H1 (cell line): ENCODE measurements at regions not wholly inside any gene's neighbourhood (a gene's known extent, or its start where the extent isn't known, plus 50 kb on each side); places are given as distances from the start of the nearest gene placed in this dataset.
A peak's percentile ranks its signal among the peaks of the same experiment; 100 is the strongest.

ENCODE experiments used
- CTCF ChIA-PET: fragments of 300-600 bp; sonication (Branson Sonifier 250); formaldehyde crosslinking; loops from one replicate; lab custom pipeline; 2021; ENCODE audit not compliant: partially characterized antibody; lab: Charles Lee
- POLR2A ChIA-PET: fragments of 300-600 bp; sonication (Branson Sonifier 250); formaldehyde crosslinking; loops from one replicate; lab custom pipeline; 2021; ENCODE audit warnings: inconsistent platforms; ENCODE audit not compliant: partially characterized antibody; lab: Charles Lee
- DNase-seq, 2 experiments: peaks; one replicate each; pipeline versions ENCODE4 v3.0.0 to v3.0.0-alpha.2; 2010 to 2022; ENCODE audit warnings: low spot score in 2 of 2, low read depth in 1 of 2, mixed read lengths in 1 of 2
- FAIRE-seq: peaks from 2 replicates; lab custom pipeline; 2011; peaks lifted over from hg19 to GRCh38; lab: Jason Lieb, UNC
- H2AFZ ChIP-seq: 2 replicates; pipeline ENCODE4 v1.8.1; 2012; ENCODE audit warnings: low read length, inconsistent platforms
- H2AK5ac ChIP-seq: 2 replicates; pipeline ENCODE4 v1.6.1; 2013; ENCODE audit warnings: low read depth, low read length
- H2BK120ac ChIP-seq: replicated peaks from 2 replicates; pipeline ENCODE3; 2013; ENCODE audit warnings: low read depth, low read length, inconsistent platforms
- H2BK12ac ChIP-seq: 2 replicates; pipeline ENCODE4 v1.6.1; 2013; ENCODE audit warnings: low read depth, low read length
- H2BK15ac ChIP-seq: 2 replicates; pipeline ENCODE4 v1.6.1; 2013; ENCODE audit warnings: low read length
- H2BK20ac ChIP-seq: 2 replicates; pipeline ENCODE4 v1.6.1; 2013; ENCODE audit warnings: low read length
- H2BK5ac ChIP-seq: 2 replicates; pipeline ENCODE4 v1.6.1; 2013; ENCODE audit warnings: low read depth, low read length
- H3K14ac ChIP-seq: 2 replicates; pipeline ENCODE4 v1.6.1; 2013; ENCODE audit warnings: inconsistent platforms; ENCODE audit not compliant: insufficient read length
- H3K18ac ChIP-seq: 2 replicates; pipeline ENCODE4 v1.6.1; 2013; ENCODE audit warnings: low read length; ENCODE audit errors: extremely low read depth
- H3K23ac ChIP-seq: 2 replicates; pipeline ENCODE4 v1.6.1; 2013; ENCODE audit warnings: inconsistent platforms; ENCODE audit not compliant: insufficient read length
- H3K23me2 ChIP-seq: 2 replicates; pipeline ENCODE4 v1.6.1; 2013; ENCODE audit warnings: low read depth, low read length
- H3K27ac ChIP-seq: 2 replicates; pipeline ENCODE4 v1.6.1; 2011; ENCODE audit warnings: low read depth, low read length, inconsistent platforms
- H3K27me3 ChIP-seq, 4 experiments: replicated peaks in 1 of 4; 1 replicate in 1 of 4; 2 replicates in 3 of 4; pipeline versions ENCODE4 v1.6.1 to v1.8.1; 2011 to 2013; ENCODE audit warnings: low read length in 3 of 4, mild to moderate bottlenecking in 3 of 4, inconsistent platforms in 2 of 4, mixed read lengths in 2 of 4, moderate library complexity in 1 of 4; ENCODE audit not compliant: control insufficient read depth in 3 of 4, insufficient read depth in 3 of 4; ENCODE audit errors: extremely low read depth in 1 of 4
- H3K36me3 ChIP-seq, 4 experiments: 2 replicates each; pipeline versions ENCODE4 v1.6.1 to v1.8.1; 2011 to 2013; ENCODE audit warnings: mild to moderate bottlenecking in 4 of 4, low read length in 3 of 4, moderate library complexity in 2 of 4, control low read depth in 1 of 4, inconsistent platforms in 1 of 4; ENCODE audit not compliant: insufficient read depth in 4 of 4, control insufficient read depth in 2 of 4
- H3K4ac ChIP-seq: replicated peaks from 2 replicates; pipeline ENCODE3; 2013; ENCODE audit warnings: low read length, low read depth, mixed read lengths, inconsistent platforms; ENCODE audit not compliant: insufficient read length
- H3K4me1 ChIP-seq, 4 experiments: replicated peaks in 1 of 4; 1 replicate in 1 of 4; 2 replicates in 3 of 4; pipeline versions ENCODE4 v1.6.1 to v1.8.1; 2011 to 2013; ENCODE audit warnings: low read length in 3 of 4, inconsistent platforms in 2 of 4, mixed read lengths in 1 of 4; ENCODE audit not compliant: insufficient read depth in 4 of 4, control insufficient read depth in 3 of 4
- H3K4me2 ChIP-seq, 2 experiments: 2 replicates each; pipeline versions ENCODE4 v1.6.1 to v1.8.1; 2011 to 2013; ENCODE audit warnings: low read depth in 2 of 2, low read length in 2 of 2, control low read depth in 1 of 2, inconsistent platforms in 1 of 2, mild to moderate bottlenecking in 1 of 2; ENCODE audit not compliant: insufficient read depth in 1 of 2
- H3K4me3 ChIP-seq, 4 experiments: fragments of 200-600, 300-600 bp in 1 of 4; sonication (generic), shearing (Covaris generic), sonication (Bioruptor Twin) in 1 of 4; 2 replicates each; pipeline versions ENCODE4 v1.5.1 to v1.8.1; 2011 to 2016; ENCODE audit warnings: low read length in 4 of 4, low read depth in 3 of 4, control low read depth in 2 of 4, inconsistent platforms in 2 of 4, mild to moderate bottlenecking in 2 of 4, mixed read lengths in 1 of 4, moderate library complexity in 1 of 4; ENCODE audit not compliant: insufficient read depth in 2 of 4; ENCODE audit errors: extremely low read depth in 1 of 4
- H3K56ac ChIP-seq: replicated peaks from 2 replicates; pipeline ENCODE3; 2013; ENCODE audit warnings: low read depth, mild to moderate bottlenecking, mixed read lengths, low read length, inconsistent platforms; ENCODE audit not compliant: insufficient read length
- H3K79me1 ChIP-seq: 2 replicates; pipeline ENCODE4 v1.6.1; 2013; ENCODE audit warnings: low read depth, low read length, control low read depth
- H3K79me2 ChIP-seq, 2 experiments: 2 replicates each; pipeline versions ENCODE4 v1.6.1 to v1.8.1; 2012 to 2013; ENCODE audit warnings: low read length in 2 of 2, mild to moderate bottlenecking in 2 of 2, inconsistent platforms in 1 of 2; ENCODE audit not compliant: insufficient read depth in 2 of 2, control insufficient read depth in 1 of 2
- H3K9ac ChIP-seq, 4 experiments: replicated peaks in 1 of 4; 1 replicate in 1 of 4; 2 replicates in 3 of 4; pipeline versions ENCODE4 v1.6.1 to v1.8.1; 2011 to 2013; ENCODE audit warnings: low read depth in 3 of 4, low read length in 3 of 4, control low read depth in 2 of 4, mild to moderate bottlenecking in 2 of 4, moderate library complexity in 2 of 4, inconsistent platforms in 1 of 4; ENCODE audit errors: extremely low read depth in 1 of 4
- H3K9me3 ChIP-seq, 2 experiments: 2 replicates each; pipeline versions ENCODE4 v1.6.1 to v1.8.1; 2012 to 2013; ENCODE audit warnings: mild to moderate bottlenecking in 2 of 2, moderate library complexity in 2 of 2, control low read depth in 1 of 2, inconsistent platforms in 1 of 2, low read depth in 1 of 2, low read length in 1 of 2, mixed read lengths in 1 of 2; ENCODE audit not compliant: insufficient read depth in 2 of 2
- H4K20me1 ChIP-seq, 2 experiments: replicated peaks in 1 of 2; 2 replicates each; pipeline versions ENCODE3 to v1.8.1; 2011 to 2013; ENCODE audit warnings: inconsistent platforms in 2 of 2, low read length in 2 of 2, mild to moderate bottlenecking in 1 of 2; ENCODE audit not compliant: insufficient read depth in 2 of 2, control insufficient read depth in 1 of 2
- H4K5ac ChIP-seq: 2 replicates; pipeline ENCODE4 v1.6.1; 2013; ENCODE audit warnings: low read length, low read depth, mixed read lengths, inconsistent platforms; ENCODE audit not compliant: insufficient read length
- H4K8ac ChIP-seq: 2 replicates; pipeline ENCODE4 v1.8.0; 2013; ENCODE audit warnings: mild to moderate bottlenecking, moderate library complexity, low read length, inconsistent platforms; ENCODE audit not compliant: insufficient read depth; ENCODE audit errors: extremely low read depth
- H4K91ac ChIP-seq: replicated peaks from 2 replicates; pipeline ENCODE3; 2013; ENCODE audit warnings: low read length, mixed read lengths, inconsistent platforms; ENCODE audit not compliant: insufficient read length
- BRCA1 ChIP-seq: IDR thresholded peaks from 2 replicates; pipeline ENCODE4 v1.6.1; 2012; ENCODE audit warnings: low read depth, low read length, improper control_type of control experiment
- CBX8 ChIP-seq: fragments of 300-800, 300-1000 bp; sonication (generic); IDR thresholded peaks from 2 replicates; pipeline ENCODE4 v1.7.1; 2016; ENCODE audit warnings: low read depth, low read length, borderline replicate concordance
- CTBP2 ChIP-seq: IDR thresholded peaks from 2 replicates; pipeline ENCODE4 v1.7.0; 2011; ENCODE audit warnings: borderline replicate concordance, mild to moderate bottlenecking, moderate library complexity, mixed read lengths, low read length; ENCODE audit not compliant: insufficient read depth, insufficient read length
- EZH2 ChIP-seq: fragments of 200-600 bp; sonication (generic); IDR thresholded peaks from 2 replicates; pipeline ENCODE4 v1.7.1; 2012; ENCODE audit warnings: low read depth, mild to moderate bottlenecking, moderate library complexity, low read length, inconsistent platforms; ENCODE audit not compliant: severe bottlenecking
- FOSL1 ChIP-seq: IDR thresholded peaks from 2 replicates; pipeline ENCODE4 v1.6.1; 2011; ENCODE audit warnings: mild to moderate bottlenecking, low read depth, low read length, moderate library complexity; ENCODE audit not compliant: insufficient read depth
- KDM1A ChIP-seq: fragments of 200-600, 300-600 bp; sonication (generic); IDR thresholded peaks from 2 replicates; pipeline ENCODE4 v1.7.1; 2016; ENCODE audit warnings: mild to moderate bottlenecking, low read length, borderline replicate concordance
- KDM5A ChIP-seq: fragments of 200-600 bp; IDR thresholded peaks from 2 replicates; pipeline ENCODE4 v1.7.1; 2012; ENCODE audit warnings: mild to moderate bottlenecking, low read length, inconsistent platforms, mixed read lengths
- RAD21 ChIP-seq, 2 experiments: IDR thresholded peaks in 1 of 2; conservative IDR thresholded peaks in 1 of 2; 2 replicates each; pipeline ENCODE4 v1.6.1; 2011; ENCODE audit warnings: low read depth in 2 of 2, low read length in 2 of 2, improper control_type of control experiment in 1 of 2, inconsistent platforms in 1 of 2, mild to moderate bottlenecking in 1 of 2, moderate library complexity in 1 of 2
- TAF1 ChIP-seq: IDR thresholded peaks from 2 replicates; pipeline ENCODE4 v1.6.1; 2011; ENCODE audit warnings: mild to moderate bottlenecking, low read depth, low read length
- TBP ChIP-seq: IDR thresholded peaks from 2 replicates; pipeline ENCODE4 v1.6.1; 2011; ENCODE audit warnings: low read depth, low read length, improper control_type of control experiment
- WGBS, 2 experiments: shearing (Covaris generic) in 1 of 2; methylation state at CpG; one replicate each; pipeline versions ENCODE4 v1.1.6 to v1.1.7; 2013 to 2015; ENCODE audit warnings: low lambda C conversion rate in 2 of 2, mixed read lengths in 2 of 2, inconsistent platforms in 1 of 2, low coverage in 1 of 2, missing lambda C conversion rate in 1 of 2; ENCODE audit not compliant: insufficient replicate concordance in 2 of 2, insufficient coverage in 1 of 2, insufficient read length in 1 of 2; ENCODE audit errors: extremely low coverage in 1 of 2, missing lambda C conversion rate in 1 of 2; 5-methylcytosine and 5-hydroxymethylcytosine counted together
- TF ChIP-seq, protein P1 (sequence below), 3 experiments: IDR thresholded peaks; 1 replicate in 2 of 3; 2 replicates in 1 of 3; pipeline versions ENCODE4 v1.5.1 to v1.6.1; 2011; ENCODE audit warnings: low read length in 3 of 3, mild to moderate bottlenecking in 3 of 3, inconsistent platforms in 2 of 3, low read depth in 1 of 3, moderate library complexity in 1 of 3; ENCODE audit not compliant: insufficient read depth in 1 of 3; ENCODE audit errors: control extremely low read depth in 1 of 3

DNA sequence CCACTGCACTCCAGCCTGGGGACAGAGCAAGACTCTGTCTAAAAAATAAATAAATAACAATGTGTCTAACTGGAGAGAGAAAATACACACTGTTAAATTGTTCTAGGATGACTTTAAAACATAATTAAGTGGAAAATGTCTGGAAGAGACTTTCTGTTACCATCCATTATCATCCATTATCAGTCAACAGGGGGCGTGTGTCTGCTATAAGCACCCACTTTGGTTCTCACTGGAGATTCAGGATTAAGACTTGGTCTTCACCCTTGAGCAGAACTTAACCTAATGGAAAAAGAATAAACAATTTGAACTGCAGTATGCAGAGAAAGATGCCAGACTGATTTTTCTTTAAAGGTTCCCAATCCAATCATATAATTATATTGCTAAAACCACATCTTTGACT lies 999.8 kb upstream of the GYPC start:
- H3K9ac ChIP-seq = no peak overlapping the region
- H4K20me1 ChIP-seq = no peaks in the 10 kb centered on the region
- no peak overlapping the region for H4K91ac ChIP-seq
- H4K5ac ChIP-seq = no peak overlapping the region
- no peak overlapping the region for H2AFZ ChIP-seq
- no peak overlapping the region for H3K14ac ChIP-seq
- H3K9me3 ChIP-seq = no peaks in the 10 kb centered on the region
- no peak overlapping the region for H2BK120ac ChIP-seq
- no peak overlapping the region for H2BK5ac ChIP-seq
- ChIA-PET POLR2A (no interaction called here), CTCF (interaction anchor here (0.6 to 2.0 kb wide), 15 partner anchors 10 to 766 kb away, joined by 3 to 8 read pairs (median 4); no protein-coding TSS in a partner anchor)
- H2BK15ac ChIP-seq = no peak overlapping the region
- no peaks in the 10 kb centered on the region for H3K36me3 ChIP-seq
- no peak overlapping the region for H3K27ac ChIP-seq
- no peak for FAIRE-seq
- no peak overlapping the region for H3K56ac ChIP-seq
- H2AK5ac ChIP-seq = no peak overlapping the region
- H3K79me1 ChIP-seq = no peaks in the 10 kb centered on the region
- 47% methylated on average over 1 of the region's 1 CpG; no CpG with 5 or more reads in 1 of the 2 experiments for WGBS, 2 experiments
- H3K4me3 ChIP-seq = no peak overlapping the region
- H4K8ac ChIP-seq = no peak overlapping the region
- no peaks in the 10 kb centered on the region for H3K27me3 ChIP-seq
- H3K4me2 ChIP-seq = no peak overlapping the region
- no peak overlapping the region for H2BK12ac ChIP-seq
- peaks cover 0 to 3% (median 0%) of the 10 kb centered on the region in 4 experiments; a peak in 2 of 7 replicates for H3K4me1 ChIP-seq
- no peak overlapping the region for H3K4ac ChIP-seq
- no peaks in the 10 kb centered on the region for H3K23me2 ChIP-seq
- no peak overlapping the region for H3K18ac ChIP-seq
- no peak for DNase-seq
- no peak overlapping the region for H2BK20ac ChIP-seq
- H3K23ac ChIP-seq = no peak overlapping the region
- H3K79me2 ChIP-seq = no peaks in the 10 kb centered on the region
- TF ChIP-seq BRCA1 = no peak
- TF ChIP-seq RAD21 (IDR thresholded peaks at IDR 0.05 in 1 of 2, conservative IDR thresholded peaks at IDR 0.05 in 1 of 2; ENCODE audit: low read depth in 2 of 2, low read length in 2 of 2) = peak; percentile 27 to 47; a peak in 3 of 4 replicates
- TF ChIP-seq TAF1 = no peak
- no peak for TF ChIP-seq EZH2
- TF ChIP-seq CTBP2 = no peak
- TF ChIP-seq, protein P1, sequence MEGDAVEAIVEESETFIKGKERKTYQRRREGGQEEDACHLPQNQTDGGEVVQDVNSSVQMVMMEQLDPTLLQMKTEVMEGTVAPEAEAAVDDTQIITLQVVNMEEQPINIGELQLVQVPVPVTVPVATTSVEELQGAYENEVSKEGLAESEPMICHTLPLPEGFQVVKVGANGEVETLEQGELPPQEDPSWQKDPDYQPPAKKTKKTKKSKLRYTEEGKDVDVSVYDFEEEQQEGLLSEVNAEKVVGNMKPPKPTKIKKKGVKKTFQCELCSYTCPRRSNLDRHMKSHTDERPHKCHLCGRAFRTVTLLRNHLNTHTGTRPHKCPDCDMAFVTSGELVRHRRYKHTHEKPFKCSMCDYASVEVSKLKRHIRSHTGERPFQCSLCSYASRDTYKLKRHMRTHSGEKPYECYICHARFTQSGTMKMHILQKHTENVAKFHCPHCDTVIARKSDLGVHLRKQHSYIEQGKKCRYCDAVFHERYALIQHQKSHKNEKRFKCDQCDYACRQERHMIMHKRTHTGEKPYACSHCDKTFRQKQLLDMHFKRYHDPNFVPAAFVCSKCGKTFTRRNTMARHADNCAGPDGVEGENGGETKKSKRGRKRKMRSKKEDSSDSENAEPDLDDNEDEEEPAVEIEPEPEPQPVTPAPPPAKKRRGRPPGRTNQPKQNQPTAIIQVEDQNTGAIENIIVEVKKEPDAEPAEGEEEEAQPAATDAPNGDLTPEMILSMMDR (IDR thresholded peaks at IDR 0.05; ENCODE audit: control extremely low read depth in 1 of 3, insufficient read depth in 1 of 3, low read depth in 1 of 3, low read length in 3 of 3) = peak in 2 of 3 experiments; percentile 27 to 53; a peak in 2 of 4 replicates
- TF ChIP-seq FOSL1 = no peak
- no peak for TF ChIP-seq KDM1A
- TF ChIP-seq TBP = no peak
- no peak for TF ChIP-seq CBX8
- TF ChIP-seq KDM5A = no peak
